ENCODE measurements at regions not wholly inside any gene's neighbourhood (a gene's known extent, or its start where the extent isn't known, plus 50 kb on each side); places are given as distances from the start of the nearest gene placed in this dataset.

DNA sequence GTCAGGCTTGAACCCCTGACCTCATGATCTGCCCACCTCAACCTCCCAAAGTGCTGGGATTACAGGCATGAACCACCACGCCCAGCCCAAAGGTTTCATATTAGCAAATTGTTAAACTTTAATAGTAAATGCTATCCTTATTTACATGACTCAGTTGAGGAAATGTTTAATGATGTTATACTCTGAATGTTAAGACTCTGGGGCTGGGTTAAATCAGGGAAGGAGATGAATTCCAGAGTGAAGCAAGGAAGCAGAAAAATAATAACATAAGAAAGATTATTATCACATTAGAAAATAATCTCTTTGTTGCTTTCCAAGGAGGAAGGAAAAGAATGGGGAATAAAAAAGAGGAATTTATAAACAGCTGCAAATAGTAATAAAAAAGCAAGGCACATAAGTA, 105.3 kb downstream of the PTGS2 start:
- WGBS, 2 donors, result 45 to 67% methylated on average over 1 of the region's 1 CpG
- TF ChIP-seq POLR2A (IDR thresholded peaks at IDR 0.05) (no peak), POLR2AphosphoS5 (IDR thresholded peaks at IDR 0.05) (no peak), EP300 (IDR thresholded peaks at IDR 0.05) (no peak)
- TF ChIP-seq, protein P1, sequence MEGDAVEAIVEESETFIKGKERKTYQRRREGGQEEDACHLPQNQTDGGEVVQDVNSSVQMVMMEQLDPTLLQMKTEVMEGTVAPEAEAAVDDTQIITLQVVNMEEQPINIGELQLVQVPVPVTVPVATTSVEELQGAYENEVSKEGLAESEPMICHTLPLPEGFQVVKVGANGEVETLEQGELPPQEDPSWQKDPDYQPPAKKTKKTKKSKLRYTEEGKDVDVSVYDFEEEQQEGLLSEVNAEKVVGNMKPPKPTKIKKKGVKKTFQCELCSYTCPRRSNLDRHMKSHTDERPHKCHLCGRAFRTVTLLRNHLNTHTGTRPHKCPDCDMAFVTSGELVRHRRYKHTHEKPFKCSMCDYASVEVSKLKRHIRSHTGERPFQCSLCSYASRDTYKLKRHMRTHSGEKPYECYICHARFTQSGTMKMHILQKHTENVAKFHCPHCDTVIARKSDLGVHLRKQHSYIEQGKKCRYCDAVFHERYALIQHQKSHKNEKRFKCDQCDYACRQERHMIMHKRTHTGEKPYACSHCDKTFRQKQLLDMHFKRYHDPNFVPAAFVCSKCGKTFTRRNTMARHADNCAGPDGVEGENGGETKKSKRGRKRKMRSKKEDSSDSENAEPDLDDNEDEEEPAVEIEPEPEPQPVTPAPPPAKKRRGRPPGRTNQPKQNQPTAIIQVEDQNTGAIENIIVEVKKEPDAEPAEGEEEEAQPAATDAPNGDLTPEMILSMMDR (IDR thresholded peaks at IDR 0.05), result no peak
- no peaks in the 10 kb centered on the region for H3K27me3 ChIP-seq
- no peak overlapping the region for H3K4me3 ChIP-seq
- no peaks in the 10 kb centered on the region for H3K36me3 ChIP-seq
- no peak overlapping the region for H3K27ac ChIP-seq
- peaks cover 6 to 8% (median 7%) of the 10 kb centered on the region in 4 donors for H3K4me1 ChIP-seq
- no peaks in the 10 kb centered on the region for H3K9me3 ChIP-seq
- ATAC-seq (ENCODE audit: low FRiP score in 2 of 2), result no peak
- DNase-seq, result no peak

DNA sequence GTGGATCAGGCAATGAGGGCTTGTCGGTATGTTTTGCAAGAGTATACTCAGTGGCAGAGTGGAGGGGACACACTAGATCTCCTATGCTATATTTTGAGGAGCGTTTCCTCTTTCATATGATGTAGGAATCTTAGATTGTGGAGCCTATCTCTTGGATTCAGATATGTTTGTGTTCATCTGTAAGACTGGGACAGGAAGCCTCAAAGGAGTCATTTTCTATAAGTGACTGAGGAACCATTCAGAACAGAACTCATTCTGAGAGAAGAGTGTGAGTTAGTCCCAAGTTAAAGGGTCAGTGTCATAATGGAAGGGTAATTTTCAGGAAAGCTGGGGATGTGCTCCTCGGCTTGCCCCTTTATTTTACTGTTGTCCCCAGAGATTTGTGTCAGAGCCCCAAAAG, 107.7 kb downstream of the PTGS2 start:
- no peaks in the 10 kb centered on the region for H3K9me3 ChIP-seq
- H3K27ac ChIP-seq, result no peak overlapping the region
- H3K4me3 ChIP-seq, result no peak overlapping the region
- TF ChIP-seq, protein P1 (IDR thresholded peaks at IDR 0.05), result no peak
- TF ChIP-seq EP300 (IDR thresholded peaks at IDR 0.05) (no peak), POLR2AphosphoS5 (IDR thresholded peaks at IDR 0.05) (no peak), POLR2A (IDR thresholded peaks at IDR 0.05) (no peak)
- H3K27me3 ChIP-seq, result no peaks in the 10 kb centered on the region
- WGBS, 2 donors, result 86 to 90% methylated on average over 3 of the region's 3 CpGs
- ATAC-seq (ENCODE audit: low FRiP score in 2 of 2), result no peak
- no peak for DNase-seq
- peaks cover 0 to 8% (median 7%) of the 10 kb centered on the region in 4 donors for H3K4me1 ChIP-seq
- H3K36me3 ChIP-seq, result no peaks in the 10 kb centered on the region

DNA sequence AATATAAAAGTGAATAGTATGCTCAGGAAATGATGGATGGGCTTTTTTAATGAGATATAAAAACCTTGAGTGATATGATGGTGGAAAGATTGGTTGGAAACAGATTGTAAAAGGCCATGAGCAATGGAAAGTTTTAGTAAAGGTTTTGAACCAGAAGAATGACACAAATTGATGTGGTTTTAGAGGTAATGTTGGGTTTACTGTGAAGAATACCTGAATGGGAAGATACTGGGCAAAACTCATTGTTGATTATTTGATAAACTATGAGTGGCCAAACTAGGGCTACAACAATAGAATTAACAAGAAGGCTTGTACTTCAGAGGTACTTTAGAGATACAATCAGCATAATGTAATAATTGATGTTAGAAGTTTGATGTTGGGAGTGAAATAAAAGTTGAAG, 108.5 kb downstream of the PTGS2 start:
- Histone ChIP-seq H3K27me3 (no peaks in the 10 kb centered on the region), H3K27ac (no peak overlapping the region), H3K4me1 (peaks cover 0 to 8% (median 7%) of the 10 kb centered on the region in 4 donors), H3K36me3 (no peaks in the 10 kb centered on the region), H3K4me3 (no peak overlapping the region), H3K9me3 (no peaks in the 10 kb centered on the region)
- DNase-seq (no peak), ATAC-seq (ENCODE audit: low FRiP score in 2 of 2) (no peak)
- TF ChIP-seq, protein P1 (IDR thresholded peaks at IDR 0.05), result no peak
- no peak for TF ChIP-seq POLR2A (IDR thresholded peaks at IDR 0.05)
- no peak for TF ChIP-seq POLR2AphosphoS5 (IDR thresholded peaks at IDR 0.05)
- TF ChIP-seq EP300 (IDR thresholded peaks at IDR 0.05), result no peak

DNA sequence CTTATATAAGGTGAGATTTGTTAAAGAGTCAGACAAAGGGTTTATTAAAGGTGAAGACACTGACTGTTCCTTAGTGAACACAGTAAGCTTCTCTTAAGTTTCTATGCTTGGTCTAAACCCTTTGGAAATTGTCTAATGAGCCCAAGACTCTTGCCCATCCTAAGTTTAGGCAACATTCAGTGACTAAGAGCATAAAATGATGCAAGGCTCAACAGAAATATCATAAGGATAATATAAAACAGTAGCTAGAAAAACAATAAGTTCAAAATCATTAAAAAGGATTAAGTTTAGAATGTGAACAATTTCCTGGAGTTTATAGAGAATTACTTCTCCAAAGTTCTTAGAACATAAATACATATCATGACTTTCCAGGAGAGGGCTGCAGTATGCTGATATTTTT, 108.9 kb upstream of the PDC start:
- Histone ChIP-seq H3K36me3 (no peaks in the 10 kb centered on the region), H3K9me3 (no peaks in the 10 kb centered on the region), H3K27me3 (no peaks in the 10 kb centered on the region), H3K4me3 (no peak overlapping the region), H3K4me1 (peaks cover 0 to under 1% (median 0%) of the 10 kb centered on the region in 4 donors), H3K27ac (no peak overlapping the region)
- ATAC-seq (ENCODE audit: low FRiP score in 2 of 2), result no peak
- DNase-seq, result no peak
- no peak for TF ChIP-seq POLR2AphosphoS5 (IDR thresholded peaks at IDR 0.05)
- no peak for TF ChIP-seq EP300 (IDR thresholded peaks at IDR 0.05)
- TF ChIP-seq POLR2A (IDR thresholded peaks at IDR 0.05), result no peak
- TF ChIP-seq, protein P1 (IDR thresholded peaks at IDR 0.05), result no peak

DNA sequence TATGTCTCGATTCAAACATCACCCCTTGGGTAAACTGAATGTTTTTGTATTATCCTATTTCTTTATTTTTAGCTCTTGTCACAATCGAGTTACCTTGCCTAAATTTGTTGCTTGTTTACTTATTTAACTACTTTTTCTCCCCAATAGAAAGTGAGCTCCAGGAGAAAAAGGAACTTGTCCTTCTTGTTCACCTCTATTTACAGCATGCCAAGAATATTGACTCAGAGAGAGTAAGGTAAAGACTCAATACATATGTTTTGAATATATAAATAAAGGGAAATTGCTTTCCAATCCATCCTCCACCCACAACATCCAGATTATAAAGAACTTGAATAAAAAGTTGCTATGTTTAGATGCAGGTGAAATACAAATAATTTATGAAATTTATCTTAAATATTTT, 107.3 kb upstream of the PDC start:
- TF ChIP-seq EP300 (IDR thresholded peaks at IDR 0.05), result no peak
- H3K36me3 ChIP-seq, result no peaks in the 10 kb centered on the region
- DNase-seq, result no peak
- no peak for ATAC-seq (ENCODE audit: low FRiP score in 2 of 2)
- H3K4me1 ChIP-seq, result no peaks in the 10 kb centered on the region
- 55 to 69% methylated on average over 2 of the region's 2 CpGs for WGBS, 2 donors
- H3K27ac ChIP-seq, result no peak overlapping the region
- H3K4me3 ChIP-seq, result no peak overlapping the region
- no peaks in the 10 kb centered on the region for H3K27me3 ChIP-seq
- no peaks in the 10 kb centered on the region for H3K9me3 ChIP-seq

Measured in upper lobe of left lung (tissue), 6 donors.